Activated CD4-positive, alpha-beta T cell treated with anti-CD3 and anti-CD28 coated beads, Interleukin-2, Interleukin-6, amounts not matched to agents 100 ng/mL and 50 ng/mL, durations not matched to agents 16 hours and 8 hours (primary cell): ENCODE measurements at regions not wholly inside any gene's neighbourhood (a gene's known extent, or its start where the extent isn't known, plus 50 kb on each side); places are given as distances from the start of the nearest gene placed in this dataset.

Experiments used
- DNase-seq: peaks from one replicate; pipeline ENCODE4 v3.0.0-alpha.2; 2020

DNA sequence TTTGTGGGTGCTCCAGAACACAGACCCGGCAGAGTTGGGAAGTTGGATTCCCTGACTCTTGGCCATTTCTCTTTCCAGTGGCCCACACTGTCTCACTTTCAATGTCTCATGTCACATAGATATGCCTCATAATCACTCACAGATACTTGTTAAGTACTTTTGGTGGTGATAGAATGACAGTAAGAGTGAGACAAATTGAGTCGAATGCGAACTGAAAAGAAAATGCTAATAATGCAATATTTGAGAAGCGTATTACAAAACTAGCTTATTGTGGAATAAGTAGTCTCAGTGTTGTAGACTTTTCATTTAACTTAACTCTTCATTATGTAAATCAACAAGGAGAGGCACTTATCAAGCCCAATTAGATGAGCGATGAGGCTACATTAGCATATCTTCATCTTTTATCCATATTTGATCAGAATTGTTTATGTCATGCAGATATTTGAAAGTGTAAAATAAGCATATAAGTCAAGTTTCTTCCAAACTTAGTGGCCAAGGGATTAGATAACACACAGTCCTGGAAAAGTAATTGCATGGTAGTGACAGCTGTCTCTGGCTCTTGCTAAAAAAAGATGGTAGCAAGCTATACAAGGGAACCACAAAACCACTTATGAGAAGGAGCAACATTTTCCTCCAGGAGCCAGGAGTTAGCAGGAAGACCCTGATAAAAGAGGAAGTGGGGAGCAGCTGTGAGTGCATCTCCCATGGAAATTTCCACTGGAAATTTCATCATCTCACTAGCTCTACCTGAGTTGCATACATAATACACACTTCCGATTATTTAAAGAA lies 243.6 kb downstream of the ARRDC4 start:
- no peak for DNase-seq

DNA sequence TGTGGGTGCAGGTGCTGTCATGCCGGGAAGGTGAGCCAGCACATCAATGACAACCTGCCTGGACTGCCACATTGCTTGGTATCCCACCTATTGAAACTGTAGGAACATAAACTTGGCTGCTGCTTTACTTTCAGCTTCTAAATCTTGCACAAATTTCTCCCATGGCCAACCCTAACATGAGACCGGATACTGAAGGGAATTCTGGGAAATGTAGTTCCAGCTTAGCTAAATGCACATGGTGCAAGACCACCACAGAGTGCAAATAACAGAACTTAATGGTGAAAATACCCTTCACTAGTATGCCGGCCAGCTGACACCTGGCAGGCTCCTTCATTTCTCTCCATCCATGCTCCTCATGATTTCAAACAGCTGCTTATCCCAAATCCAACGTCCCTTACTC lies 247.4 kb downstream of the ARRDC4 start:
- DNase-seq: no peak

DNA sequence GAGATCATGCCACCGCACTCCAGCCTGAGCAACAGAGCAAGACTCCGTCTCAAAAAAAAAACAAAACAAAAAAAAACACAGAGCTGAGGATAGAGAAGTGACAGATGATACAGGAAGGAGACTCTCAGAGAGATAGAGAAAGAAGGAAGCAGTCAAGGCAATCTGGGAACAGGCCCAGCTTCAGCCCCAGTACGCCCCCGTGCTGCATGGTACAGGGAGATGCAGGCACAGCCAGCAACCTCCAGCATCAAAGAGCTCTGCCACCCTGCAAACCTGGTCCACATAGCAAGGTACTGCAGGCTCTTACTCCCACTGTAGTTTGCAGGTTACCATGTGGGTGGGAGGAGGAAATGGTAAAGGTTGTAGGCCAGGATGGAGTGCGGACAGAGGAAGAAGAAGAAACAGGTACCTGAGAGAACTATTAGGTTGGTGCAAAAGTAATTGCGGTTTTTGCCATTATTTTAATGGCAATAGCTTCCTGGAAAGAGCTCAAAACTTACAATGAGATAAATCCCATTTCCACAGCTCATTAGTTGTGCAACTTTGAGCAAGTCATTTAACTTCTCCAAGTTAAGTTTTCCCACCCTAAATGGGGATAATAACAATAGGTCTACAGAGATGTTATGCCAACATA lies 253.0 kb downstream of the ARRDC4 start:
- DNase-seq: no peak

DNA sequence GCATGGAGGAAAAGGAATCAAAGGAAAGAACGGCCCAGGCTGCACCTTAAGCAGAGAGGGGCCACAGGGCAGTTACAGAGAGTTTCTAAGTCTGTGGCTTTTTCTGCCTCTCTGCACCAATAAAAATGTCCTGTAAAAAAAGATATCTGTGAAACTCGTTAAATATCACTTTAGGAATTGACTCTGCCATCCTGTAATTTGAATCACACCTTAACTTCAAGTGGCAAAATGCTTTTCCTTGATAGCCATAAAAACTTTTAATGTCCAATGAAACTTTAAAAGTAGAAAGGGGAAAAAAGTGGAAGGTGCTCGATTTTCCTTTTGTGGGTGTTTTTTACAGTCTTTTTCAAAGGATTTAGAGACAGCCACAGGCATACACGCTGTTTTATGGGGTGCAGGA lies 255.7 kb downstream of the ARRDC4 start:
- DNase-seq: no peak

DNA sequence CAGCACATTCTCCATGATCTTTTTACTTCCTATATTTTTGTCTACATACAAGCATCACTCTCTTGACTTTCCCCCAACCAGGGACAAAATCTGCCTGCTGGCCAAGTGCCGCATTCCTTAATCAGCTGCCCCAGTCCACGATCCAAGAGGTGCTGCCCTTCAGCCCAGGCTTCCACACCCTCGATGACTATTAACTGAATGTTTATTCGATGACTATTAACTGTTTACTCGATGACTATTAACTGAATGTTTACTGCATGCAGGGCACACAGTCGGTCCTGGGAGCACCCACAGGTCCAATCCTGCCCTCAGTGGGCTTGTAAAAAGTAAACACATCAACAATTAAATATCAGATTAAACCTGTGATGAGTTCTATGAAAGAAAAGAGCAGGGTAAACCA lies 256.9 kb downstream of the ARRDC4 start:
- DNase-seq: no peak

DNA sequence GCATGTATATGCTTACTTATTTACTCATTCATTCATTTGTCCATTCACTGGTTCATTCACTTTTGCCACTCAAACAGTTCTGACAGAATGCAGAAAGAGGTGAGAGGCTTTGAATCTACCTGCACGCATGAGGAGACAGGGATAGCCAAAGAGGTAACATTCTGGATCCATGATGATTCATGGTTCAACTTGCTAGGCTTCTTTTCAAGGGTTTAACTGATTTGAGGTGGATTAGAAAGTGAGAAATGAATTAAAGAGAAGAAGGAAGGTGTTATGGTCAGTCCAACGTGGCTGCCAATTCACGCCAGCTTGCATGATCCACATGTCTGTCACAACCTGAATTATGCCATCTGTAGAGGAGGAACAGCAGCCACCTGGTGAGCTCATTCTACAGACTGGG lies 260.6 kb downstream of the ARRDC4 start:
- no peak for DNase-seq

DNA sequence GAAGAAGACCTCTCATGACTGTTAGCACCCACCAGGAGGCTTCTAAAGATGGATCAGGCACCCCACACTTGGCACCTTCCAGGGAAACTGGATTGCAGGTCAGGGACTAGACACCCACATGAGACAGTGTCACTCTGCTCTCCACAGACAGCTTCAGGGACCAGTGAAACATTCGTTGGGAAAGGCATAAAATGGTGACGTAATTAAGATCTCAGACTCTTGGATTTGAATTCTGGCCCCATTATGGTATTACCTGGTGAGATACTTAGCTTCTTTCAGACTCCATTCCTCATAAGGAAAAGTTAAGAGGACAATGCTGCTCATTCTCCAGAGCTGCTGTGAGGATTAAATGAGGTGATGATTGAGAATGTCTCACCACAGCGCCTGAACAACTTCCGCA lies 261.1 kb downstream of the ARRDC4 start:
- no peak for DNase-seq

DNA sequence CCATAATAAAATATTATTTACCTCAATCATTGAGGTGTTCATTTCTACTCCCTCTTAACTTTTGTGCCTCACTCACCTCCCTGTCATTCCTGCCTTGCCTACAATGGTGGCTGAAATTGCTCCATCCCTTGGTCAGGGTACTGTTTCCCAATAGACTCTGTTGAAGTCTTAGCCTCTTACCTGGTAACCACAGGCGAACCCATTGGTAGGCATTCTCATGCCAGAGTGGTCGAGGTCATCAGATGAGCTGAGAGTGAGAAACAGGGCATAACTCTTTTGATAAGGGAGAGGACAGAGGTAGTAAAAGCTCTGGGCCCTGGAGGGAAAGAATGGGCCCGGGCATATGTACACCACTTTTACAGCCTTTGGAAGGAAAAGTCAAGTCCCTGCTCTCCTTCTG lies 265.6 kb downstream of the ARRDC4 start:
- no peak for DNase-seq

DNA sequence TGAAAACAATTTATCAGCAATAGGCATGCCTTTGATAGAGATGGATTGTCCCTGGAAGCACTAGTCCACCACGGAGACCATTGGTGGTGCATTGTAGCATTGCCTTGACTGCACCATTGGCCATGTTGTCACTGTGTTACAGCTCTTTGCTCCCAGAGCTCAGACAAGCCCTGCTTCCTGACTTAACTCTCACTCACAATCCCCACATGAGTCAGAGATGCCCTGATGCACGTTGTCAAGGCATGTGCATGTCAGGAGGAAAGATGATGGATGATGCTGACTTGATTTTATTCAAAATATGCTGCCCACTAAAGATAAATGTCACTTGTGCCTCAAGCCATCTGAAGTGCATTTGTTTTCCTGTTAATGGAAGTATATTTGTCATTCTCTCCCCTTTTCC lies 266.1 kb downstream of the ARRDC4 start:
- DNase-seq: no peak

DNA sequence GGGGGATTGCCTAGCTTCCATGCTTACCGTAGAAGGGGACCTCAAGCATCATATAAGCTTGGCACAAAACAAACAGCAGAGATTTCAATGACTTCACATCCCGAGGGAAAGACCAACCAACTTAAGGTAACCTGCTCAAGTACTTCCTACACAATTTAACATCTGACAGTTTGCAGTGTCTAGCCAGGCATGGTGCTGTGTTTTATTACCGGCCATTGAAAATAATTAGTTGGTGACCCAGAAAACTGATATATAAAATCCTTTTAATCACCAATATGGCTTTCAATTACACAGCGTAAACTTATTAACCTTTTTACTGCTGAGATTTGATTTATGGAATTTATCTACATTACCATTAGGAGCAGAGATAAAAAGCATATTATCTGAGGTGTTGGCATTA lies 268.3 kb downstream of the ARRDC4 start:
- DNase-seq: no peak

DNA sequence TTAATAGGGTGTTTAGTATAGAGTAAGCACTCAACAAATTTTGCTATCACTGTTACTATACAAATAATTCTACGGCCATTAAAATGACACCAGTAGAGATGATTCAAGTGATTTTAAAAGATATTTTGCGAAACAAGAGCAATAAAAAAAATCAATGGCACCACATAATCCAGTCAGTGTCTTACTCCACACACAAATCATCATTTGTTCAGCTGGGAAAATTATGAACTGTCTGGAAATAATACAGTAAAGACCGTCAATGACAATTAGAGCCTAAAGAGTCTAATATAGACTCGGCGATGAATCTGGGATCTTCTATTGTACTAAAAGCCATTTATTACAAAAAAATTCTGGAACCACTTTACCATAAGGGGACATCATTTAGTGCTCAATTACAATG lies 270.5 kb downstream of the ARRDC4 start:
- no peak for DNase-seq

DNA sequence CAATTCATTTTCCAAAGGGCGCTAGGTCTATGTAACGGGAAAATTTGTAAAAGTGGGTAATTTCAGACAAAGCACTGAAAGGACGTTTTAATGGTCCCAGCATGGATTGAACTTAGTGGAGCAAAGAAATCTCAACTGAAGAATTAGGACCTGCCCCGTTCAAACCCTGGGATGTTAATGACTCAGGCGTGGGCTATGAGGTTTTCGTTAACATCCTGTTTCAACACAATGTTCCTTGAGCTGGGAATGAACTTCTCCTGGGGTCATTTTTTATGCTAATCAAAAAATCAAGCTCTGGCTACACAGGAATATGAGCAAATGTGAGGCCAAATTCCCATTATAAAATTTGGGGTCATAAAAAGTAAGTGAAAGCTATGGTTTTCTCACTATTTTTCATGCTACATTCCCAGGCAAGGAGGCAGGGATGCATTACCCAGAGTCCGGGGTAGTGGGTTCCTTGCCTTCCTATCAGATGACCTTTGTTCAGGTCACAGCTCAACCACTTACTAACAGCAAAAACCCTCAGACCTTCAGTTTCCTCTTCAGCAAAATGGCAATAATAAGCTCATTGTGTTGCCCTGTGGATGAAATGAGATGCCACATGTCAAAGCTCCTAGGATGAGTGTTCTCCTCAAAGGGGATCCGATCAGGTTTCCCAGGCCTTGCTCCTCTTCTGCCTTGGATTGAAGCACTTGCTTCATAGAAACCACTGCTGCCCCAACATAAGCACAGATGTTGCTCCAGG lies 271.4 kb downstream of the ARRDC4 start:
- no peak for DNase-seq

DNA sequence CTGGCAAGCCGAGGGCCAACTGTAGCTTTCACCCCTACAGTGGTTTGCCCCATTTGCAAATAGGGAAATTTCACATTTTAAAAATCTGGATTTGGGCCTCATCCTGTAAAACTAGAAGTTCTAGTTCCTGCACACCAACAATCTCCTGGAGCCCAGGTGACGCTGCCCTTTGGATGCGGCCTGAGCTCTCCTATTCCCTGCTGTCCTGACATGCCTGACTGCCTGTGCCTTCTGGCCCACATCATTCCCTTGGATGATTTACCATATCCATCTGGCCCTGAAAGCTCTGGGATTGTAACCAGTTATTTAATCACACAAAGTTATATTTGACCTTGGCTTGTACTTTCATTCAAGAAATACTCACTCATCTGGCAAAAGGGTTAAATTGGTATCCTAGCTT lies 272.3 kb downstream of the ARRDC4 start:
- DNase-seq: no peak

DNA sequence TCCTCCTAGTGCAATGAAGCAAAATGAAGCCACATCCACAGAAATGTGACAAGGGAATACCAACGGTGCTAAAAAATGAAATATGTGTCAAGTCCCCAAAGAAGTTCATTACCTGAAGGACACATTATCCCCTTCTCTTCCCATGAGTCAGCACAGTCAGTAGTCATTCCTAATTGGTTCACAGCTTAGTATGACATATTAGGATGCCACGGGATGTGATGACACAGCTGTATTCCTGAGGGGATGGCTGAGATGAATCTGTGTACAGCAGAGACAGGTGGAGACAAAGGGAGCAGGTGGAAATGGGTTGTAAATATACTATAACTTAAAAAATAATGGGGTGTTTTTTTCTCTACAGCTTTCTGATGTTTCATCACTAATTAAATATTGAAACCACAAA lies 273.4 kb downstream of the ARRDC4 start:
- DNase-seq: no peak

DNA sequence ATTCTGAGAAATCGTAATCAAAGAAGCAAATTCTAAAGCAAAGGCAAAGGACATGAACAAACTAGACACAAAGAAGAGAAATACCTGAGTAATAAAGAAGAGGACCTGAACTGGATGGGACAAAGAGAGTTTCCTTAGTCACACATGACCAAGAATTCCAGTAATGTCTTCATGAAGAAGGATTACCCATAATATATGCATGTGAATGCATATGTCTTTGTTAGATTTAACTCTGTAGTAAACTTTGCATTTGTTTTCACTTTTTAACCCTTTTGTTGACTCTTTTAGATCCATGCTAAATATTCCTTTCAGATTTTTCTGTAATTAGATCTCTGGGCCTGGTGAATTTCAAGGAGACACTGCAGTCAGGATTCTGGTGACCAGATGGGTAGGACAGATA lies 279.8 kb downstream of the ARRDC4 start:
- DNase-seq: no peak

DNA sequence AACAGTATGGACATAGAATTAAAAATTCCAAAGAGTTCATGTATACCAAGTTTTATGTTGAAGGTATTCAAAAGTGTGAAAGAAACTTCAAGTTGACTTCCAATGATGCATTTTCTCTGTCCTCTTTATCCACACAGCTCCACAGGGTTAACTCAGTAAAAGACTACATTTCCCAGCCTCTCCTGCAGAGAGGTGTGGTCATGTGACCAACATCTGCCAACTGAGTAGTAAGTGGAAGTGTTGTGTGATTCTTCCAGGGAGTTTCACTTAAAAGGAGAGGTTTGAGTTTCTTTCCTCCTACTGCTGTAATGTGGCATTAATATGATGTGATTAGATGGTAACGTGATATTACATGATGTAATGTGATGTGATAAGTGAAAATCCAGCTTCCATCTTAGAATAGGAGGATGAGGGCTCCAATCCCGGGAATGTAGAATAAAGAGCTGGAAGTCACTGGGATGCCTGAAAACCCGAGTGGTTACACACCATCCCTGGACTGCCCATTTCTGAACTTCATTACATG lies 280.6 kb downstream of the ARRDC4 start:
- no peak for DNase-seq

DNA sequence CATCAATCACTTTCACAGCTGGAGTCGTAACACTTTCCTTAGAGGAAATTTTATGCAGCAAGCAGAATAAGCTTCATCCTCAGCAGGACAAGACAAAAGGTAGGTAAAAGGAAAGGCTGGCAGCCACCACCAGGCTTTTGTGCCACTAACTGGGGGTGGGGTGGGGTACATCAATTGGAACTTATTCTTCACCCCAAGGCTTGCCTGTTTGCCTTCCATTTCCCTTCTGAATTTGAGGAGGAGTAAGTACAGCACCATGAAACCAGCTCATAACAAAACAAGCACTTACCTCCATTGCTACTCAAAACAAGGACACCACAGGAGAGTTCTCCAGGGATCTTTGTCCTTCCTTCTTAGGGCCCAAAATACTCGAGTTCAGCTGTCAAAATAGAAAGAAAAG lies 296.8 kb downstream of the ARRDC4 start:
- DNase-seq: no peak

DNA sequence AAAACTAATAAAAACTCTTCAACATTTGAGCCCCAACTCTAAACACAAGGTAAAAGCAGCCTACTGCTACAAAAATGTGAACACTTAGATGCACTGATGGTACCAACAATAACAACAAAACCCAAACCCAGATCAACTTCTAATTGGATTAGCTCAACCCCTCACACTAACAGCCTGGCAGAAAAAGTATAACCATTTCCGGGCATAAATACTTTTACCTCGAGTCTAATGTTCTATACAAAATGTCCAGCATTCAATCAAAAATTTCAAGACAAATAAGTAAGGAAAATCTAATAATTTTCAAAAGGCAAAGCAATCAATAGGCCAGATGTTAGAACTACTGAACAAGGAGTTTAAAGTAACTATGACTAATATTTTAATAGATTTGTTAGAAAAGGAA lies 303.3 kb downstream of the ARRDC4 start:
- no peak for DNase-seq

DNA sequence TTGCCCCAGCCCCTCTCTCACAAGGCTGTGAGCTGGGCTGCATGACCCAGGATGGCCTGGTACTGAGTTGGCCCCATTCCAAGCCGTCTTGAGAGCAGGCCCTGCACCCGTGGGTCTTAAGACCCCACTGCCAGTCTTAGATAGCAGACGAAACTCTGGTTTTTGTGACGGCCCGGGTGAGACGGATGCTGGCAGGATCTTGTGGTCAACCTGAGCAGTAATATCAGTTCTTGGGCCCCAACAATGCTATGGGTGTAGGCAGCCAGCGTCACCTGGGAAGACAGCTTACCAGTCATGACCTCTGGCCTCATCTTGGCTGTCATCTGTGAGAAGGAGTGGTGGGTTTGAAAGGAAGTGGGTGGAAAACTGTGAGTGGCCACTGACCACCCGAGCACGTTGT lies 305.8 kb downstream of the ARRDC4 start:
- DNase-seq: no peak

DNA sequence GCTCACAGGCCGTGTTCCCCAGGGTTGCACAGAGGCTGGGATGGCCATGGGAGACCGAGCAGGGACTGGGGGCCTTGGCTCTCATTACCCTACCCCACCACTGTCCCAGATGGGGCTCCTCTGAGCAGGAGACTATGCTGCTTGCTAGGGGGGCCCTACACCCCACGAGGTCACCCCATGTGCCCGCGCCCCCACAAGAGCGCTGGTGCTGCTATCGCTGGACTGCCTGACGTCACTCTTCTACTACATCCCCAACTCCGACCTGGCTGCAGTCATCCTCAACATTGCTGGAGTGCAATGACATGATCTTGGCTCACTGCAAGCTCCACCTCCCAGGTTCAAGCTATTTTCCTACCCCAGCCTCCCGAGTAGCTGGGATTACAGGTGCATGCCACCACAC lies 307.7 kb downstream of the ARRDC4 start:
- DNase-seq: no peak

DNA sequence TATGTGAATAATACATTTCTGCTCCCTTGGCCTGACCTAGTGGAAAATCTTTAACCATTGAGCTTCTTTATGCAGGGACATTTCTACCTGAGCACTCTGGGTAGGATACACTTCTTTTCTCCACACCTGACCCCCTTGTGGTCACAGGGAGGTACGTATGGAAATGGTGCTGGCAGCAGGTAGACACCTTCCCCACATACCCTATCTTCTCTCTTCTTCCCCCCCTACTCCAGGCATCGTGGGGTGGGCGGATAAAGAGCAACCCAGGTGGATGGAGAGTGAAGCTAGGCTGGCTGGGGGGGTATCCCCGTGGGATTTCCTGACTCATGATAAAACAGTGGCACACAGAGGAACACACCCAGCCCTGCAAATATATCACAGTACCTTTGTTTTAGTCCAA lies 312.1 kb downstream of the ARRDC4 start:
- DNase-seq: no peak

DNA sequence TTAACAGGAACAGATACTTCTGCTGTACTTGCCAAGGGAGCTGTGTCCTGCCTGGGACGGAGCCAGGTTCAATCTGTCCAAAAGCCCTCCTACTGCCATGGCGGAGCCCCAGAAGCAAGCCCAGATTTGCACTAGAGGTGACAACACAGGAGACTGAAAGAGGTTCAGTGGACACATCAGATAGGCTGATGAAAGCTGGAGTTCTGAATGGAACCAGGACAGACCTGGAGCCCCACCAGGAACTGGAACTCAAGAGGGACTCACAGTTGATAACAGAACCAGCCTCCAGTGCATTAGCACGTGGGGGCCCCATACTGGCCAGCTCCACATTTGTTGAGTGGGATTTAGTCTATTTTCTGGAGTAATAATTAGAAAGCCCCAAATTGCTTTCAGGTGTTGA lies 315.5 kb downstream of the ARRDC4 start:
- DNase-seq: no peak

DNA sequence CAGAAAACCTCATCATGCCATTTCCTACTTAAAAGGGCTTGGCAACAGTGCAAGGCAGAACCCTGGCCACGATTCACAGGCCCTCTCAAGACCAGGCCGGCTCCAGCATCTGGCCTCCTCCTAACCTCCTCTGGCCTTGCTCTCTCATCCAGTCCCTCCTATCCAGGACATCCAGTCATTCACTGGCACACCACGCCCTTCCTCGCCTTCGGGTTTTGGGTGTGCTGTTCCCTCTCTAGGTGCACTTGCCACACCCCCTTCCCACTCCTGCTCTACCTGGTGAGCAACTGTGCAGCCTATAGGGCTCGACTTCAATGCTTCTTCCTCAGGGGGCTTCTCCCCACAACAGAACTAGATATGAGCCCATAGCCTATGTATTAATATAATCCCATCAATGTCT lies 317.1 kb downstream of the ARRDC4 start:
- DNase-seq: no peak
